GM12865 (cell line): ENCODE measurements at regions not wholly inside any gene's neighbourhood (a gene's known extent, or its start where the extent isn't known, plus 50 kb on each side); places are given as distances from the start of the nearest gene placed in this dataset.

Experiments used
- DNase-seq: peaks from one replicate; pipeline ENCODE4 v3.0.0; 2010; ENCODE audit warnings: low read depth
- H3K4me3 ChIP-seq: 2 replicates; pipeline ENCODE4 v1.5.1; 2011; ENCODE audit warnings: mild to moderate bottlenecking, low read depth, low read length, control low read depth
- TF ChIP-seq, protein P1 (sequence below): IDR thresholded peaks from 2 replicates; pipeline ENCODE4 v1.5.1; 2011; ENCODE audit warnings: low read length, control low read depth, low read depth, inconsistent platforms; ENCODE audit not compliant: insufficient read depth; ENCODE audit errors: missing control alignments

DNA sequence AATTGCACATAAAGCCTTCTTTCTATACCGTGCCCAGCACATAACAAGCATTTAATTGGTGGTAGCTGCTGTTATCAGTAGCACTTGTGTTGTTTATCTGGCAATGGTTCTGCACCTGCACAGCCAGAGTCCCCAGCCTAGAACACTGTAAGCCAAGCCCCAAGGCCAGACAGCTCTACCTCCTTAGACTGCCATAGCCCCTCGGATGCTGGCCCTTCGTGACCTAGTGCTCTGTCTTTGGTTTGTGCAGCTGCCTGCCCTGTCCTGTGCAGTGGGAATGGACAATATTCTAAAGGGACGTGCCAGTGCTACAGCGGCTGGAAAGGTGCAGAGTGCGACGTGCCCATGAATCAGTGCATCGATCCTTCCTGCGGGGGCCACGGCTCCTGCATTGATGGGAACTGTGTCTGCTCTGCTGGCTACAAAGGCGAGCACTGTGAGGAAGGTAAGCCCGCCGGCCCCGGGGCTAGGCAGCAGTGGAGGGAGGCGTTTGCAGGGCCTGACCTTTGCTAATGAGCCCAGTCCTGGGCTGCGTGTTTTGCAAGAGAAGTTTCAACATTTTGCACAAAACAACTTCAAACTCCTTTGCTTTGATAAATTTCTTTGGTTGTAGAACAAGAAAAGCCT lies 173.3 kb upstream of the WWC1 start:
- TF ChIP-seq, protein P1, sequence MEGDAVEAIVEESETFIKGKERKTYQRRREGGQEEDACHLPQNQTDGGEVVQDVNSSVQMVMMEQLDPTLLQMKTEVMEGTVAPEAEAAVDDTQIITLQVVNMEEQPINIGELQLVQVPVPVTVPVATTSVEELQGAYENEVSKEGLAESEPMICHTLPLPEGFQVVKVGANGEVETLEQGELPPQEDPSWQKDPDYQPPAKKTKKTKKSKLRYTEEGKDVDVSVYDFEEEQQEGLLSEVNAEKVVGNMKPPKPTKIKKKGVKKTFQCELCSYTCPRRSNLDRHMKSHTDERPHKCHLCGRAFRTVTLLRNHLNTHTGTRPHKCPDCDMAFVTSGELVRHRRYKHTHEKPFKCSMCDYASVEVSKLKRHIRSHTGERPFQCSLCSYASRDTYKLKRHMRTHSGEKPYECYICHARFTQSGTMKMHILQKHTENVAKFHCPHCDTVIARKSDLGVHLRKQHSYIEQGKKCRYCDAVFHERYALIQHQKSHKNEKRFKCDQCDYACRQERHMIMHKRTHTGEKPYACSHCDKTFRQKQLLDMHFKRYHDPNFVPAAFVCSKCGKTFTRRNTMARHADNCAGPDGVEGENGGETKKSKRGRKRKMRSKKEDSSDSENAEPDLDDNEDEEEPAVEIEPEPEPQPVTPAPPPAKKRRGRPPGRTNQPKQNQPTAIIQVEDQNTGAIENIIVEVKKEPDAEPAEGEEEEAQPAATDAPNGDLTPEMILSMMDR: no peak
- H3K4me3 ChIP-seq: no peak overlapping the region
- no peak for DNase-seq

DNA sequence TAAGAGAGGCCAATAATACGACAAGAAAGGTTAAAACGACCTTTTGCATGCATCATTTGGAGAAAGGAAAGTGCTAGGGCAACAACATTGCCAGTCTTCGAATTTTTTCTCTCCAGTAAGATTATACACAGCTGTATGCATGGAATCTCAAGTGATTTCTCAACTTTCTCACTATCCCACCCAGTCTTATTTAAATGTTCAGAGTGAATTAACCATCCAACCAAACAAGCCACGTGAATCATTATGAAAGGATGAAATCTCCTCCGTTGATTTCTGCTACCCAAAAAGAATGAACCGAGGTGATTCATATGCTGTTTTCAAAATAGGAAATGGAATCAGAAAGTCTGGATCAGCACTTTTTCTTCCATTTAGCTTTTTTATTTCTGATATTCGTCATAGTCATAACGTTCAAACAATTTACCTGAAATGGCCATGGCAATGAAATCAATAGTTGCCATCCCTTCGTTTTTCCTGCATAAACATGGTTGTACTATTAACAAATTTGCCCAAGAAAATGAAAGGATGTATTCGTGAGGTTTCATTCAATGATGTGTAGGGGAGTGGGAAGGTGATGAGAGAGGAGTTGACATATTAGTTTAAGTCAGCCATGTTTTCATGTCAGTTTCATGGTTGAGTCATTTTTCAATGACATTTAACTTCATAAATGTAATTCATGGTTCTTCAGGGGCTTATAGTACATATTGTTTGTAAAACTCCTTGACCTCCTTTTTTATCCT lies 170.9 kb upstream of the WWC1 start:
- no peak for DNase-seq
- TF ChIP-seq, protein P1: no peak
- no peak overlapping the region for H3K4me3 ChIP-seq

DNA sequence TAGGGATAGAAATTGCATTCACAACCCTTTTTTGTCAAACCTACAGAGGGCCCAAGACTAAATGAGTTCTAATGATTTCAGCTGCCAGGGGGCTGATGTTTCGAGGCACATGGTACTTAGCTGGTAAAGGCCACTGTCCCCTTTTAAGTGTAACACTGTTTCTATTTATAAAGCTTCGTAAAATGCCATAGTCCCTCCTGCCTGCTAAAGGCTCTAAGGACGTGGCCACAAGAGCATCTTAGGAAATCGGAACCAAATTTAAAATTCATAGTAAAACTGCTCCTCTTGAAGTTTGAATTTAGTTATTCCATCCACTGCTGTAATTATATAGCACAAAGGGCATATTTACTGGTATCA lies 170.3 kb upstream of the WWC1 start:
- H3K4me3 ChIP-seq: no peak overlapping the region
- no peak for DNase-seq
- TF ChIP-seq, protein P1: no peak

DNA sequence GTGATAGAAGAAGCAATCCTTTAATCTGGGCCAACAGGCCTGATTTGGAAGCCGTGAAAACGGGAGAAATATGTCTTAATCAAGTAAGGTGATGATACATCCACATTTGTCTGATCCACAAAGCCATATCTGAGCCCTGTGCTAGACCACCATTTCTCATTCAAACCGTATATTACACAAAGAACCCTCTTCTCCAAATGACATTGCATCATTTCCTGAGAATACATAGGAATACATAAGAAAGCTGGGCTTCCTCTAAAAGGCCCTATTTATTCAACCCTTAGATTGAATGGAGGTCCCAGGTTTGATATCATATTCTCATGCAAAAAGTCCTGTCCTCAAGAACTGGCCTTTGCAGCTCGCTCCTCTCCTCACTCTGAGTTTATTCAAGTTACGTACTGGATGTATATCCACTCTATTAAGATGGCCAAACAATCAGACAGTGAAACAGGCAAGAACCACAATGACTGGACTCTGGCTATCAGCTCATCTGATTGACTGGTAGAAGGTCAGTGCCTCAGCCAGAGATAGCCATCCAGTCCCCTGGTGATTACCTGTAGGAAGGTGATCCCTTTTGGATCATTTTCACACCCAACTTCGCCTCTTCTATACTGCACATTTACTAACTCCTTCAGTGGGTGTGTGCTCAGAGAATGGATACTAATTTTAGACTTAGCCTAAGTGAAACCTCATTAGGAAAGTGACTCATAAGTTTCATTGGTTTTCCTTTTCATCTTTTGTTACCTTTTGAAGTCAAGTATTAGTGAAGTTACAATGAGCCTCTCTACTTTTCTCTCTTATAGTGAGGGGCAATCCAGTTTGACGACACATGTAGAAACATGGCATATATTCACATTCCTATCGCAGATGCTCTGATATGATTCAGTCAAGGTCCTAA lies 167.6 kb upstream of the WWC1 start:
- H3K4me3 ChIP-seq: no peak overlapping the region
- TF ChIP-seq, protein P1: no peak
- peak; percentile 47 for DNase-seq

DNA sequence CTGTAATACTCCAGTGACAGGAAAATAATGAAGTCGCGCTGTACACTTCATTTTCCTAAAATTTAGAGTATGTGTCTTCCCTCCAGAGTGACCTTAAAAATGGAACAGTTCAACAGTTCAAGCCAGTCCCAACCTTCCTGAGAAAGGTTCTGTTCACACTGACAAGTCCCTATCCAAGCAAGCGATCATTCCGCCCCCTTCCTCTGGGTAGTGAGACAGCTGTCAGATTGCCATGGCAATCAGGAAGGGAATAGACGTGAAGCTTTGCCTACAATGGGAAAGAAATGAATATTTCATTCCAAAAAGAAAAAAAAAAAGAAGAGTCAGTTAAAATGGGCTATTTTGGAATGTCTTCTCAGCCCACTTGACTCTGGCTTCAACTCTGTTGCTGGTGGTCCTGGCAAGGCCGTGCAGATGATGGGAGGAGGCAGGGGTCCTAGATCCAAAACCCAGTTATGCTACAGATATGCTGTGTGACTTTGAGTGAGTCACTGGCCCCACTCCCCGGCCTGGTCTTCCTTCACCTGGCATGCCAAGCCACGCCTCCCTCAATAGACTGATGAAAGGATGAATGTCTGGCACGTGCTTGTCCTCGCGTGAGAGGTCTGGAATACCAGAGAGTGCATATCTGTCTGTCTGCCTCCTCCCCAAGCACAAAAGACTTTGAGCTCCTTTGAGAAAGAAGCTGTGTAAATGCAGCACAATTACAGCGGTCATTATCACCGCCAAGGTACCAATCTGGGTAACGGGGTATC lies 165.8 kb upstream of the WWC1 start:
- no peak overlapping the region for H3K4me3 ChIP-seq
- no peak for DNase-seq
- TF ChIP-seq, protein P1: no peak

DNA sequence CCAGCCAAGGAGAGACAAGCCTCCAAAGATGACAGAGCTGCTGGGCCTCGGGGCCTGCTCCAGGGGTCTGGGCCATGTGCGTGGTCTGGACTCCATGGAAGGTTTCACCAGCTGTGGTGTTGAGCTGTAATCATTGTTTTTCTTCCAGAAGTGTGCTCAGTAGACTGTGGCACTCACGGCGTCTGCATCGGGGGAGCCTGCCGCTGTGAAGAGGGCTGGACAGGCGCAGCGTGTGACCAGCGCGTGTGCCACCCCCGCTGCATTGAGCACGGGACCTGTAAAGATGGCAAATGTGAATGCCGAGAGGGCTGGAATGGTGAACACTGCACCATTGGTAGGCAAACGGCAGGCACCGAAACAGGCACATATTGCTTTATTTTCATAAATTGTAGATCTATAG lies 164.8 kb upstream of the WWC1 start:
- H3K4me3 ChIP-seq: no peak overlapping the region
- no peak for DNase-seq
- TF ChIP-seq, protein P1: no peak
